ENCODE measurements at regions not wholly inside any gene's neighbourhood (a gene's known extent, or its start where the extent isn't known, plus 50 kb on each side); places are given as distances from the start of the nearest gene placed in this dataset.

DNA sequence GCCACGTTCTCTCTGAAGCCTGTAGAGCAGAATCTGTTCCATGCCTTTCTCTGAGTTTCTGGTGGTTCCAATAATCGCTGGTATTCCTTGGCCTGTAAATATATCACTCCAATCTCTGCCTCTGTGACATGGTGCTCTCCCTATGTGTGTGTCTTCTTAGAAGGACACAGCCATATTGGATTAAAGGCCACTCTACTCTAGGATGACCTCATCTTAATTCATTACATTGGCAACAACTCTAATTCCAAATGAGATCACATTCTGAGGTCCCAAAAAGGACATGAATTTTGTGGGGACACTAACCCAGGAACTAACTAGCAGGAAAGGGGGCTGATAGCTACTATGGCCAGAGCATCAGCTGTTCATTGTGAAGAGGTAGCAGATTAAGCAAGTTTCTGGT is 110.7 kb downstream of the KLF12 start:
- H3K9ac ChIP-seq (ENCODE audit: low read length): no peak overlapping the region
- H3K27me3 ChIP-seq (replicated peaks; ENCODE audit: control insufficient read depth, insufficient read depth, low read length): no peaks in the 10 kb centered on the region
- no peaks in the 10 kb centered on the region for H3K9me3 ChIP-seq (ENCODE audit: control insufficient read depth, low read length)
- H3K4me3 ChIP-seq (ENCODE audit: low read length): no peak overlapping the region
- H3K36me3 ChIP-seq (ENCODE audit: control insufficient read depth, insufficient read depth, low read length, severe bottlenecking): no peaks in the 10 kb centered on the region
- no peaks in the 10 kb centered on the region for H3K4me1 ChIP-seq (ENCODE audit: control insufficient read depth, insufficient read depth, low read length)
- DNase-seq (ENCODE audit: low read depth): no peak

DNA sequence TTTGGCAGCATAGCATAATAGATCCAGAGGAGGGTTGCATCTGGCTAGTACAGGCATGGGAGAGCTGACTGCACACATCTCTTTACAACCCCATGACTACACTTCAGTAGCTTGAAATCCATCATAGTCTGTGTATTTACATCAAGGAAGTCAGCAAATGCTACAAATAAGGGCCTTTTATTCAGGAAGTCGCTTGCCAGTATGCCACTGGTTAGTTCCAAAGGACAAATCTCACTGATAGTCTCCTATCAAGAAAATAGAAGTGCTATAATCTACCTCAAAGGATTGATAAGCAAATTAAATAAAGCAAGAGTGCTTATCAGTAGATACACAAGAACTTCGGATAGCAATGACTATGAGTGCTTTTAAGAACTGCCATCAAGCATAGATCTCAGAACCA is 112.7 kb downstream of the KLF12 start:
- no peaks in the 10 kb centered on the region for H3K36me3 ChIP-seq (ENCODE audit: control insufficient read depth, insufficient read depth, low read length, severe bottlenecking)

DNA sequence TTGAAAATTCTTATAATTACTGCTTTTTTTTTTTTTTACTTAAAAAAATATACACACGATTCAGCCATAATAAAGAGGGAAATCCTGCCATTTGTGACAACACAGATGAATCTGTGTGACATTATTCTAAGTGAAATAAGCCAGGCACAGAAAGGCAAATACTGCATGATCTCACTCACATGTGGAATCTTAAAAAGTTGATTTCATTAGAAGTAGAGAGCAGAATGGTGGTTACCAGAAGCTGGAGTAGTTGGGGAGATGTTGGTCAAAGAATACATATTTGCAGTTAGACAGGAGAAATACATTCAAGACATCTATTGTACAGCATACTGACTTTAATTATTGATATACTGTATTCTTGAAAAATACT is 116.2 kb downstream of the KLF12 start:
- Histone ChIP-seq H3K9ac (ENCODE audit: low read length) (no peak overlapping the region), H3K36me3 (ENCODE audit: control insufficient read depth, insufficient read depth, low read length, severe bottlenecking) (no peaks in the 10 kb centered on the region), H3K27me3 (replicated peaks; ENCODE audit: control insufficient read depth, insufficient read depth, low read length) (no peaks in the 10 kb centered on the region), H3K4me1 (ENCODE audit: control insufficient read depth, insufficient read depth, low read length) (no peaks in the 10 kb centered on the region), H3K4me3 (ENCODE audit: low read length) (no peak overlapping the region), H3K9me3 (ENCODE audit: control insufficient read depth, low read length) (no peaks in the 10 kb centered on the region)
- no peak for DNase-seq (ENCODE audit: low read depth)

More for the DNA sequence above, 112.7 kb downstream of the KLF12 start:
- no peaks in the 10 kb centered on the region for H3K9me3 ChIP-seq (ENCODE audit: control insufficient read depth, low read length)
- no peak overlapping the region for H3K9ac ChIP-seq (ENCODE audit: low read length)
- no peak overlapping the region for H3K4me3 ChIP-seq (ENCODE audit: low read length)
- no peaks in the 10 kb centered on the region for H3K4me1 ChIP-seq (ENCODE audit: control insufficient read depth, insufficient read depth, low read length)
- DNase-seq (ENCODE audit: low read depth): no peak
- no peaks in the 10 kb centered on the region for H3K27me3 ChIP-seq (replicated peaks; ENCODE audit: control insufficient read depth, insufficient read depth, low read length)

DNA sequence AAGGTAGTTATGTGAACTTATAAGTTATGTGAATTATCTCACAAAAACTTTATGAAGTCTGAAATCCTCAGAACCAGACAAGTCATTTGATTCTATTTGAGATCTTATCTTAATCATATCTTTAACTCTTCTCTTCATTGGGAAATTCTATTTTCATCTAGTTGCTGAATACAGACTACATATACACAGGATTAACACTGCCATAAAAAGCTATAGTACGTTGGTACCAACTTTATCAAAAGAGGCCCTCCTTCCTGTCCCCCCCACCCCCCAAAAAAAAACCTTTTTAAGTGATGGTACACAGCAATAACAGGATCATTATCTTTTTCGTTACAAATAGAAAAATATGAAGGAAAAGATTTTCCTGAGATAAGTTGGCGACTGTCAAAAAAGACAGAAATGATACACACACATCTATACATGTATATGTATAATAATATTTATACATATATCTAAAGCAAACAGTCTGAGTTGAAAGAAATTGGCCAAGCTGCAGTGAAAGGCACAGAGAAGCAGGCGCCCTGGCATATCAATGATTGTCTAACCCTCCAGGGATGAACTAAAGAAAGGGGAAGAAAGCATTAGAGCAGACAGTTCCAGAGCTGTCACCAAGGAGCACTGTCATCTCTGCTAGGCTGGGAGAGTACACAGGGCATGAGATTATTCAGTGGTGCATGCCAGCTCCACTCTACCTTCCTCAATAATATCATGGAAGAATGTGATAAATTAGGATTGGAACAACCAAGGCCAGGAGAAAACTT is 116.7 kb downstream of the KLF12 start:
- H3K9me3 ChIP-seq (ENCODE audit: control insufficient read depth, low read length): no peaks in the 10 kb centered on the region
- no peak overlapping the region for H3K9ac ChIP-seq (ENCODE audit: low read length)
- no peaks in the 10 kb centered on the region for H3K36me3 ChIP-seq (ENCODE audit: control insufficient read depth, insufficient read depth, low read length, severe bottlenecking)
- no peak overlapping the region for H3K4me3 ChIP-seq (ENCODE audit: low read length)
- no peak for DNase-seq (ENCODE audit: low read depth)
- no peaks in the 10 kb centered on the region for H3K4me1 ChIP-seq (ENCODE audit: control insufficient read depth, insufficient read depth, low read length)
- no peaks in the 10 kb centered on the region for H3K27me3 ChIP-seq (replicated peaks; ENCODE audit: control insufficient read depth, insufficient read depth, low read length)

DNA sequence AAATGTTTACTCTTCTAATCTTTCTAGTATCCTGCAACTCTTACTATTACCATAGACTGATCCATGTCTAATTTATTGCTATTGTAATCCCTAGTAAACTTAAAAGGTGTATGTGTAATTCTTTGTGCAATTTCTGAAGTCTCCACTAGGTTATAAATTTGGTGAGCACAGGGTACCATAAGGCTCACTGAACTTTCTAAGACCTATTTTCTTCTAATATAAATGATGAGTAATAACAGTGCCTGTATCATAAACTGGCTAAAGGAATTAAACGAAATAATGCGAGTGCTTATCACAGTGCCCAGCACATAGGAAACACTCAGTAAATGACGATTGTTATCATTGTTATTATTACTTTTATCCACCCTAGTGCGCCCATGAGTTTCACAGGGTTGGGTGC is 119.1 kb downstream of the KLF12 start:
- DNase-seq (ENCODE audit: low read depth): no peak
- Histone ChIP-seq H3K4me3 (ENCODE audit: low read length) (no peak overlapping the region), H3K36me3 (ENCODE audit: control insufficient read depth, insufficient read depth, low read length, severe bottlenecking) (no peaks in the 10 kb centered on the region), H3K4me1 (ENCODE audit: control insufficient read depth, insufficient read depth, low read length) (no peaks in the 10 kb centered on the region), H3K9me3 (ENCODE audit: control insufficient read depth, low read length) (no peaks in the 10 kb centered on the region), H3K27me3 (replicated peaks; ENCODE audit: control insufficient read depth, insufficient read depth, low read length) (no peaks in the 10 kb centered on the region), H3K9ac (ENCODE audit: low read length) (no peak overlapping the region)

DNA sequence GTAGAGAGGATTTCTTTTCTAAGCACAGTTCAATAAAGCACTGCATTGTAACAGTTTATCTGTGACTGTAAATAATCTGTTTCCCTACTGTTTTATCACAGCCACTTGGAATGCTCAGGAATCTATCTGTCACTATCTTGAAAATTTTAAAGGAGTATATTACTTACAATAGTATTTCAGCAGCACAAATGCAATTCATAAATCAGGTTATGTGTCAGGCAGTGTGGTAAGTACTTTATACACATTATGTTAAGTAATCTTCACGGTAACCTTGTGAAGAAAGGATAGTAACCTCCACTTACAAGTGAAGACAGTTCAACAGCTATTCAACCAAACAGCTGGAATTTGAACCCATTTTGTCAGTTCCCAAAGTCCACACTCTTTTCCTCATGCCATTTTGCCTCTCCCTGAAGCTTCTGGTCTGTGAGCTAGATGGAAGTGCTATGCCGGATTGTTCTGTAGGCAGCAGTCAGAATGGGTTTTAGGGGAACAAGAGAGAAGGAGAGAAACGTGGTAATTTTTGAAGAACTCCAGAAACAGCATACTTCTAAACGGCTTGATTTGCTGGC is 125.0 kb downstream of the KLF12 start:
- Histone ChIP-seq H3K4me1 (ENCODE audit: control insufficient read depth, insufficient read depth, low read length) (peaks cover 3% of the 10 kb centered on the region), H3K9ac (ENCODE audit: low read length) (no peak overlapping the region), H3K36me3 (ENCODE audit: control insufficient read depth, insufficient read depth, low read length, severe bottlenecking) (no peaks in the 10 kb centered on the region), H3K27me3 (replicated peaks; ENCODE audit: control insufficient read depth, insufficient read depth, low read length) (no peaks in the 10 kb centered on the region), H3K4me3 (ENCODE audit: low read length) (no peak overlapping the region), H3K9me3 (ENCODE audit: control insufficient read depth, low read length) (no peaks in the 10 kb centered on the region)
- DNase-seq (ENCODE audit: low read depth): no peak

DNA sequence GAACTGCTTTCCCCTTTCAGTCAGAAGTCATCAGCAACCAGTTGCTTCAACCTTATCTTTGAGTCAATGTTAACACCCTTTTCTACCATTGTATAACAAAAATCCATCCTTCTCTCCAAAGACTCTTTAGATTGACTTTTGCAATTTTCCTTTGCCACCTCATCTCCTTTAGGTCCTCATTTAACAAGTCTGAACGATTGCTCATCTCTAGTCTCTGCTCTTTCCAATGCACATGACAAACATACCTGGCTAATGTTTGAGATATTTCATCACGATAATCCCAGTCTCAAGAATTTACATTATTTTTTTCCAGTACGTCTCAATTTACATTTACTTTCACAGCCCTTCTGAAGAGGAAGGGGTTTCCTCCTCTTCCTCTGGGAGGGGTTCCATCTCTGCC is 127.5 kb downstream of the KLF12 start:
- Histone ChIP-seq H3K4me1 (ENCODE audit: control insufficient read depth, insufficient read depth, low read length) (peaks cover 12% of the 10 kb centered on the region), H3K9me3 (ENCODE audit: control insufficient read depth, low read length) (no peaks in the 10 kb centered on the region), H3K36me3 (ENCODE audit: control insufficient read depth, insufficient read depth, low read length, severe bottlenecking) (no peaks in the 10 kb centered on the region), H3K27me3 (replicated peaks; ENCODE audit: control insufficient read depth, insufficient read depth, low read length) (no peaks in the 10 kb centered on the region), H3K9ac (ENCODE audit: low read length) (no peak overlapping the region), H3K4me3 (ENCODE audit: low read length) (no peak overlapping the region)
- DNase-seq (ENCODE audit: low read depth): no peak

DNA sequence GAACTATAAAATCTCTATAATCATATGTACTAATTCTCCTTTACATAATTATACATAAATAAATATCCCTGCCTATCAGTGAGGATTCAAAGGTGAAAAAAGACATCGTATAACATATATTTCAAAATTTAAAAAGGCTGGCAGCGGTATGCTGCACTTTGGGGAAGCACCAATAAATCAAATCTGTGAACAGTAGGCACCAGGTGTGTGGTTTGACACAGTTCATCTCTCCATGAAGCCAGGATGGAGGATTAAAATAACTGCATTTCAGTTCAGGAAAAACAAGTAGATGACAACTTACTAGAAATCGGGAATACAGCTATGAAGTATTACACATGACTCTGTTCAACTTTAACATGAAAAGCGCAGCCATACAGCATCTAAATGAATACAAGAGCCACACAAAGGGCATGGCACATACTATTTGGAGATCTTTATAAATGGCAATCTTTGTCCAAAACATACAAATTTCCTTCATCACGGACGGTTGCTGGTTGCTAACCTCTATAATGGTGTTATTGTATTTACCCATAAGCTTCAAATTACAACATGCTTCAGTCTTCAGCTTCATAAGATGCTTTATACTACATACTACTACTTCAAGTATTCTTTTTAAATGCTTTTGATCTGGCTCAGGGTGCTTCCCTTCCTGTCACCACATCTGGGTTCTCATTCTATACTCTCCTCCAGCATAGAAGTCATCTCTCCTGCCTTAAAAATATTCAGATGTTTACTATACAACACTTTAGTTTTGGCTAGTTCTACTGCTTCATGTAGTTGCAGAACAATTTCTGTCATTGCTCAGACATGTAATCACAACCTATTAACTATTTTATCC is 128.7 kb downstream of the KLF12 start:
- Histone ChIP-seq H3K36me3 (ENCODE audit: control insufficient read depth, insufficient read depth, low read length, severe bottlenecking) (no peaks in the 10 kb centered on the region), H3K4me1 (ENCODE audit: control insufficient read depth, insufficient read depth, low read length) (peaks cover 12% of the 10 kb centered on the region), H3K27me3 (replicated peaks; ENCODE audit: control insufficient read depth, insufficient read depth, low read length) (no peaks in the 10 kb centered on the region), H3K4me3 (ENCODE audit: low read length) (no peak overlapping the region), H3K9ac (ENCODE audit: low read length) (no peak overlapping the region), H3K9me3 (ENCODE audit: control insufficient read depth, low read length) (no peaks in the 10 kb centered on the region)
- no peak for DNase-seq (ENCODE audit: low read depth)

DNA sequence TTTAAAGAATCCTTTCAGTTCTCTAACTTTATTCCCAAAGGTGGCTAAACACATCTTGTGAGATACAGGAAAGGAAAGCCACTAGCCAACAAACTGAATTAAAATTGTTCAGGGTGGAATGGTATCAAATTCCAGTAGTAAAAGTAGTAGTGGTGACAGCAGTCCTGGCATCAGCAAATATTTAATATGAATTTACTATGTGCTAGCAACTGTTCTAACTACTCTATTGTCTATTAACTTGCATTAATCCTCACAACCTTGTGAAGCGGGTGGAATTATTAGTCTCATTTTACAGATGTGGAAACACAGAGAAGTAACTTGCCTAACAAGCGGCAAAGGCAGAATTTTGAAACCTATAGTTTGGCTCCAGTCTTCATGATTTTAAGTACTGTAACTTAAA is 130.1 kb downstream of the KLF12 start:
- Histone ChIP-seq H3K4me1 (ENCODE audit: control insufficient read depth, insufficient read depth, low read length) (peaks cover 12% of the 10 kb centered on the region), H3K9ac (ENCODE audit: low read length) (no peak overlapping the region), H3K27me3 (replicated peaks; ENCODE audit: control insufficient read depth, insufficient read depth, low read length) (no peaks in the 10 kb centered on the region), H3K9me3 (ENCODE audit: control insufficient read depth, low read length) (no peaks in the 10 kb centered on the region), H3K36me3 (ENCODE audit: control insufficient read depth, insufficient read depth, low read length, severe bottlenecking) (no peaks in the 10 kb centered on the region), H3K4me3 (ENCODE audit: low read length) (no peak overlapping the region)
- no peak for DNase-seq (ENCODE audit: low read depth)

DNA sequence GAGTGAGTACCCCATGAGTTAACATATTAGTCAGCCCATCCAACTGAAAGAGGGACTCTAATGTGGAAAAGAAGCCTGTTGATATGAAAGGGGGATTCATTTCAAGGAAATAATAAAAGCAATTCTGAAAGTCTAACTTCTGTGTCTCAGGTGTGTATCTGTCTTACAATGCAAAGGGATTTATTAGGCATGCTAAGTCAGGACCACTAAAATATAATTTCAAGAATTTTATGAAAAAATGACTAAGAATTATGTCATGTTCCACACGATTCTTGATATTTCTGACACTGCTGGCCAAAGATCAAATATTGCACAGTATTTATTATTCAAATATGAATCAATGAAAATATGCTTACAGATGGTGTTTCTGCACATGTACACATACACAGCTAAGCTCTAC is 130.8 kb downstream of the KLF12 start:
- H3K27me3 ChIP-seq (replicated peaks; ENCODE audit: control insufficient read depth, insufficient read depth, low read length): no peaks in the 10 kb centered on the region
- H3K4me3 ChIP-seq (ENCODE audit: low read length): no peak overlapping the region
- no peak overlapping the region for H3K9ac ChIP-seq (ENCODE audit: low read length)
- peaks cover 12% of the 10 kb centered on the region for H3K4me1 ChIP-seq (ENCODE audit: control insufficient read depth, insufficient read depth, low read length)
- H3K9me3 ChIP-seq (ENCODE audit: control insufficient read depth, low read length): no peaks in the 10 kb centered on the region
- no peaks in the 10 kb centered on the region for H3K36me3 ChIP-seq (ENCODE audit: control insufficient read depth, insufficient read depth, low read length, severe bottlenecking)
- no peak for DNase-seq (ENCODE audit: low read depth)

DNA sequence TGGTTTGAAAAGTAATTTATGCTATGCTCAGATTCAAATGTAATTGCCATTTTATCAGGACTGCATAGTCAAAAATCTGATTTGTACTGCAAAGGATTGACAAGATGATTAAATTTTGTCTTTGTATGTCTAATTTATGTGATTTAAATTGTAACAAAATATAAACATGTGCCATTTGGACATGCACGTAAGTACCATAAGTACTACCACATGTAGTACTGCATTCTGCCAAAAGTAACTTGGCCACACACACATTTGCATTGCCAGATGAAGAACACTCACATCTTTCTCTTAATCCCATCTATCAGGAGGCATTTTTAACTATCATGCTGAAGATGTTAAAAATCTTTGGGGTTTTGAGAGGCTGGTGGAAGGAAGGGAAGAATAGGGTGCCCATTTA is 133.3 kb downstream of the KLF12 start:
- Histone ChIP-seq H3K9me3 (ENCODE audit: control insufficient read depth, low read length) (no peaks in the 10 kb centered on the region), H3K4me3 (ENCODE audit: low read length) (no peak overlapping the region), H3K4me1 (ENCODE audit: control insufficient read depth, insufficient read depth, low read length) (peaks cover 12% of the 10 kb centered on the region), H3K36me3 (ENCODE audit: control insufficient read depth, insufficient read depth, low read length, severe bottlenecking) (no peaks in the 10 kb centered on the region), H3K27me3 (replicated peaks; ENCODE audit: control insufficient read depth, insufficient read depth, low read length) (no peaks in the 10 kb centered on the region), H3K9ac (ENCODE audit: low read length) (no peak overlapping the region)
- no peak for DNase-seq (ENCODE audit: low read depth)
